GM12891 (cell line): ENCODE measurements at regions not wholly inside any gene's neighbourhood (a gene's known extent, or its start where the extent isn't known, plus 50 kb on each side); places are given as distances from the start of the nearest gene placed in this dataset.
"Not testable (repeated sequence)": the region's sequence is repeated elsewhere in the genome, so short reads cannot be mapped to it uniquely, and the experiment has no call there.

ENCODE experiments used
- DNase-seq: peaks from one replicate; pipeline ENCODE4 v3.0.0; 2011; ENCODE audit warnings: low spot score; ENCODE audit not compliant: insufficient read length
- FAIRE-seq: peaks from 2 replicates; lab custom pipeline; 2011; peaks lifted over from hg19 to GRCh38; lab: Jason Lieb, UNC
- PAX5 ChIP-seq: IDR thresholded peaks from 2 replicates; pipeline ENCODE4 v1.6.1; 2011; ENCODE audit warnings: low read length, moderate library complexity, mild to moderate bottlenecking; ENCODE audit not compliant: insufficient read depth, severe bottlenecking
- POLR2A ChIP-seq: IDR thresholded peaks from 2 replicates; pipeline ENCODE4 v1.6.1; 2011; ENCODE audit warnings: low read depth, low read length, control low read depth
- POLR2AphosphoS5 ChIP-seq: IDR thresholded peaks from 2 replicates; pipeline ENCODE4 v1.6.1; 2011; ENCODE audit warnings: low read depth, low read length, control low read depth
- POU2F2 ChIP-seq: IDR thresholded peaks from 2 replicates; pipeline ENCODE4 v1.6.1; 2011; ENCODE audit warnings: low read depth, mild to moderate bottlenecking, control low read depth, low read length, moderate library complexity
- SPI1 ChIP-seq: IDR thresholded peaks from 2 replicates; pipeline ENCODE4 v1.6.1; 2011; ENCODE audit warnings: low read depth, low read length, control low read depth
- TAF1 ChIP-seq: IDR thresholded peaks from 2 replicates; pipeline ENCODE4 v1.6.1; 2011; ENCODE audit warnings: low read depth, low read length, control low read depth

- TF ChIP-seq POLR2A (no peak), SPI1 (no peak), TAF1 (no peak), POLR2AphosphoS5 (no peak), PAX5 (no peak), POU2F2 (no peak)
- FAIRE-seq (no peak), DNase-seq (no peak)
Measured at GRCh38 chrX:9376111-9376510, 88.7 kb upstream of the TBL1X start.

- FAIRE-seq, DNase-seq: not testable (repeated sequence)
Measured at GRCh38 chrX:9377216-9377615, 87.6 kb upstream of the TBL1X start.

GRCh38 chrX:9378980-9379696 is 85.7 kb upstream of the TBL1X start:
- no peak for DNase-seq
- TF ChIP-seq SPI1 = no peak
- no peak for TF ChIP-seq POLR2AphosphoS5
- no peak for TF ChIP-seq TAF1
- no peak for TF ChIP-seq PAX5
- TF ChIP-seq POLR2A = no peak
- no peak for TF ChIP-seq POU2F2
- FAIRE-seq = no peak

- no peak for TF ChIP-seq POLR2A
- no peak for TF ChIP-seq SPI1
- no peak for TF ChIP-seq TAF1
- no peak for TF ChIP-seq POLR2AphosphoS5
- TF ChIP-seq POU2F2 = no peak
- no peak for TF ChIP-seq PAX5
- DNase-seq (no peak), FAIRE-seq (no peak)
Measured at GRCh38 chrX:9379697-9380551, 84.9 kb upstream of the TBL1X start.

GRCh38 chrX:9383655-9384054 is 81.2 kb upstream of the TBL1X start:
- DNase-seq (no peak), FAIRE-seq (no peak)
- no peak for TF ChIP-seq POU2F2
- TF ChIP-seq POLR2AphosphoS5 = no peak
- TF ChIP-seq POLR2A = no peak
- no peak for TF ChIP-seq PAX5
- TF ChIP-seq TAF1 = no peak
- TF ChIP-seq SPI1 = no peak

GRCh38 chrX:9388450-9388849 is 76.4 kb upstream of the TBL1X start:
- TF ChIP-seq POLR2AphosphoS5 (no peak), TAF1 (no peak), PAX5 (no peak), POLR2A (no peak), SPI1 (no peak), POU2F2 (no peak)
- FAIRE-seq = no peak
- DNase-seq = no peak

GRCh38 chrX:9390121-9390520 is 74.7 kb upstream of the TBL1X start:
- no peak for TF ChIP-seq SPI1
- TF ChIP-seq POLR2A = no peak
- no peak for TF ChIP-seq TAF1
- no peak for TF ChIP-seq POLR2AphosphoS5
- no peak for TF ChIP-seq POU2F2
- TF ChIP-seq PAX5 = no peak
- FAIRE-seq (no peak), DNase-seq (no peak)

- TF ChIP-seq SPI1 = no peak
- TF ChIP-seq POLR2AphosphoS5 = no peak
- no peak for TF ChIP-seq PAX5
- TF ChIP-seq POU2F2 = no peak
- TF ChIP-seq TAF1 = no peak
- TF ChIP-seq POLR2A = no peak
- DNase-seq = no peak
- no peak for FAIRE-seq
Measured at GRCh38 chrX:9390693-9391368, 74.0 kb upstream of the TBL1X start.

GRCh38 chrX:9392445-9392844 is 72.4 kb upstream of the TBL1X start:
- FAIRE-seq = no peak
- TF ChIP-seq PAX5 (no peak), POU2F2 (no peak), POLR2A (no peak), POLR2AphosphoS5 (no peak), SPI1 (no peak), TAF1 (no peak)
- no peak for DNase-seq

- DNase-seq (no peak), FAIRE-seq (no peak)
- TF ChIP-seq POLR2AphosphoS5 = no peak
- no peak for TF ChIP-seq TAF1
- TF ChIP-seq SPI1 = no peak
- TF ChIP-seq POLR2A = no peak
- no peak for TF ChIP-seq POU2F2
- TF ChIP-seq PAX5 = no peak
Measured at GRCh38 chrX:9393571-9393970, 71.3 kb upstream of the TBL1X start.
